NCI-H774 (cell line): ENCODE measurements at regions not wholly inside any gene's neighbourhood (a gene's known extent, or its start where the extent isn't known, plus 50 kb on each side); places are given as distances from the start of the nearest gene placed in this dataset.

Source experiments
- DNase-seq: peaks from one replicate; lab custom pipeline; 2025; lab: John Stamatoyannopoulos, UW

DNA sequence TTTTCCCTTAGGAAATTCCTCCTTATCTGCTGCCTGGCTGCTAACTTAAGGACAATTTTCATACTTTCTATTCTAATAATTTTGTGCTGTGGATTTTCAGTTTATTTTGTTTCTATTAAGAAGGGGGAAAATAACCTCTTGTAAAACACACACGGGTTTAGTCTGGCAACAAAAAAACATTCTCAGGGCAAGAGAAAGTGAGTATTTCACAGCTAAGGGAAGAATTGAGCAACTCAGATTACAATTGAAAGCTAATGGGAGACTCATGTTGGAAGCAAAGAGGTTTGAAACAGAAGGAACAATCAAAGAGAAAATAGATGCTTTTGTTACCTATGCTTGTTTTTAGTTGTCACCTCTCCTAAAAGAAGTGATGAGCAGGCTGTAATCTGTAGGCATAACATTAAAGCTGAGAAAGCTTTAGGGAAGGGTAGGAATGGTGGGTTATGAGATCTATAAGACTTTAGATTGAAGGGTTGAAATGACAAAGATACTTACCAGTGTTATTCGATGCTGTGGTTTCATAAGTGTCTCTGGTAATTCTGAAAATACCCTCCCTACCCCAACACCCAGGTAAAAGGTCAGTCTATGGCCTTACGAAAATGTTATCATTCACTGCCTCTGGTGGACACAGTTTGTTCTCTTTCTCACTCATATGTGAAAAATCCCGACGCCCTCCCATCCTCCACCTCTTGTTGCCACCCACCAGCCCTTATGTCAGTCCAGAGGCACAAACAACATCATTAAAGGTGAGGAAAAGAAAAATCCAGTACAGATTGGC, 510.9 kb downstream of the TXNL1 start:
- no peak for DNase-seq

DNA sequence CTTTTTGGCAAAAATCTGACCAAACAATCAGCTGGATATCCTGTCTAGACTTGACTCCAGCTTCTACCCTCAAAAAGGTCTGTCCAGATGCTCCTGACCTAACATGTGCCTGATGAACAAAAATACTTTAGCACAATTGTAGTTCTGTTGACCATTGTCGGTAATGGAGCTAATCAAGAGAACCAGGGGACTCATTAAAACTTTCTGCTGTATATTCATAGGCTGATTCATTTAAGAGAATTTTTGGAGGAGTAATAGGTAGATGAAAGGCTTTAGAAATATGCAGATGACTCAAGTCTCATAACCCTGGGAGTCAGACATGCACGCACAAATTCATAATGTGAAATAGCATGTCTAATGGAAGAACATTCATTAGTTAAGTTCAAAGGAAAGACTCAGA, 514.2 kb downstream of the TXNL1 start:
- no peak for DNase-seq

DNA sequence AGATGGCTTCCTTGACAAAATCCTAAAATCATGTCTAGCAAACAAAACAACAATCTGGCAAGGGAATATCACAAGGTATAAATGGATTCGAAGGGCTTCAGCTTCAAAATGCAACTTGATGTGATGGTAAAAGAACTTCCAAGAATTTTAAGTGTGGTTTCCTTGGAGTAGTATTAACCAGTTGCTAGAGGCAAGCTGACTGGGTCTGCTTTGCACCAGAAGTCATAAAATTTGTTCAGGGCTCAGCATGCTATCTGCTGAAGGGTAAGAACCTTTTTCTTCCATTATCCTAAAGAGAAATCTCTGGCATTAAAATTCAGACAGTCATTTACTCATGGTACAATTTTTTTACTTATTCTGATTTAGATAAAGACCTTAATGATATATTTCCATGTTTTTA, 516.7 kb downstream of the TXNL1 start:
- no peak for DNase-seq

DNA sequence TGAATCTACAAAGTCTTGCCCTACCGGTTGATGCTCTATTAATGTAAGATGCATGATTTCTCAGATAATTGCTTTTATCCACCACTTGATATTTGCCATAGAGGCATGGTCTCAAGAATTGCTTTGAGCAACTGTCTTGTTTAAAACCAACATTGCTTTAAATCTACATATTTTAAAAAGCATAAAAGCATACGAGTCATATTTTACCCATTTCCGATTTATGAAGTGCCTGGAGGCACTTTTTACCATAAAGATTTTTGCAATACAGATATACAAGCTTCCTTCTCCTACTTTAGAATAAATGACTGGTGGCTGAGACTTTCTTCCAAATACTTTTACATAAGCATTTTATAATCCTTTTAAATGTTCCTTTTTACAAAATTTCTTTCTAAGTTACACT, 517.6 kb downstream of the TXNL1 start:
- DNase-seq, result no peak

DNA sequence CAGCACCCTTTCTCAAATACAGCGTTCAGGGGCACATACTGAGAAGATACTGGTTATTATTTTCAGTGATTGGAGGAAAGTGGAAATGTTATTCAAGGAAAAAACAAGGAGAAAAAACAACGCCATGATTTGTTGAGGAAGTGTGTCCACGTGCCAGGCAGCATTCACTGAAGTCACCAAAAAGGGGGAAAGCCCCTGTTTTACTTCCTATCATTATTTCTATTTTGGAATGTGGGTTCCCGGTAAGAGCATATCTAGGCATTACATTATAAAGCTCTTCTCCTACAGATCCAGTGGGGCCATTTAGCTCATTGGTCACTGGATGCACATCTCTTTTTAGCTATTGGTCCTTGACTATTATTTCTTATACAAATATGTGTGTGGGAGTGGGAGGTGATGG, 518.7 kb downstream of the TXNL1 start:
- DNase-seq, result no peak

DNA sequence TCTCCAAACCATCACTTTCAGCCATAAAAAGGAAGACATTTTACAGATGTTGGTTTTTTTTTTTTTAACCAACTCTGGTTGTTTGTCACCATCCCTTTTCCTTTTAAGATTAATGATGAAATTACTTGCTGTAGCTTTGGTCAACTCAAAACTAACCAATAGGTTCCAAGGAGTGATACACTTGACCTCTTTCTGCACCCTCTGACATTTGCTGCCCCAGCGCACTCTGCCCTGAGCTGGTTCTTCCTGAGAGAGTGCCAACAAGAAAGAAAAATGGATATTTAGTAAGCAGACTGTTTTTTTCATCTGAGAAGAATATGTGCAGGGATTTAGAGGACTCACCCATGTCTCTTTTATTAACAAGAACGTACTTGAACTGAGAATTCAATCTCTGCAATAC, 520.0 kb downstream of the TXNL1 start:
- no peak for DNase-seq

DNA sequence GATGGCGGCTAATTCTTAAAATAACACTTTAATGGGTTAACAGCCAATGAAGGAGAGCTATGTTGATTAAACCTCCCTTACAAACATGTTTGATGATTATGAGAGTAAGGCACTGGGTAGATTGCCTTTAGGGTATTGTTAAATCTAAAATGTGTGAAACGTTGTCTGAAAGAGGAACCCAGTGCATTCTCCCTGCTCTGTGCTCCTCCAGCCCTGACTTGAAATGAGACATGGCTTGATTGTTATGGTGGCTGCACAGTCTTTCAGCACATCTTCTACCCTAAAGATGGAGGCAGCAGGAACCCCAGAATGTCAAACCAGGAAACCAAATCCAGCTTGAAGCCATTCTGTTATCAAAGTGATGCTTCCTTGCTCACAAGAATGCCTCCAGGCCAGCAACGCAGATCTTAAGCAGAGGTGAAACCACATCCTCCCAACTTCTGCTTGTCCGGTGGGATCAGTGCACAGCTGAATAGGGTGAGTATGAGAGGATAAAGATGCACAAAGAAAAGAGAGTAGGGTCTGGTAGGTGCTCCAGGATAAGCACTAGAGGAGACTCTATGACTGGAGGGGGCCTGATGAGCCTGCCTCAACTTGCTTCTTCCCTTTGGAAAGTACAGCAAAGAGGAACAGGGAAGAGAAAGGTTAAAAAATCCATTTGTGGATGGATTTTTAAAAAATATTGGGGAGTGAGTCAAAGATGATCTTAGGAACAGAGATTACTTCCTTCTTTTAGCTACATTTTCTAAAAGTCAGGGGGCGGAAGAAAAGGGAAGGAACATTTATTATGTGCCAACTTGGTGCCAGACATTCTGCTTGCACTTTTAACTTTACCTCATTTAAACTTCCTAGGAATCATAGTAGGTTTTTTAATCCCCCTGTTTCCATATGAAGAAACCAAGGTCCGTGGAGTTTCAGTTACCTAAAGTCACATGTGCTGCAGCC, 523.0 kb downstream of the TXNL1 start:
- DNase-seq, result no peak

DNA sequence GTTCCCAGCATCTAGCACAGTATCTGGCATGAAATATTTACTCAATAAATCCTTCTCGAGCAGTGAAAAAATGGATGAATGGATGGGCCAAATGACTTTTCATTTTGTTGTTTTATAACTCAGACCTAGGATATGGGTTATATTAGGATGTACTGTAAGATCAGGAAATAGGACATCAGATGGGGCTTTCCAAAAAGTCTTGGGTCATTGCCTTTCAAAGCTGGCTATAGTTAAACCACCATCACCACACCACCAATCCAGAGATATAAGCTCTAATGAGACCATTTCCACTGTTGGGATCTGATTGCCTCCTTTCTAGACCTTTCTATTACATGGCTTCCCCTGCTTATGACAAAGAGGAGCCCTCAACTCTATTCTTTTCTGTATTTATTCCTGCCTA, 525.0 kb upstream of the TCF4 start:
- DNase-seq, result no peak

DNA sequence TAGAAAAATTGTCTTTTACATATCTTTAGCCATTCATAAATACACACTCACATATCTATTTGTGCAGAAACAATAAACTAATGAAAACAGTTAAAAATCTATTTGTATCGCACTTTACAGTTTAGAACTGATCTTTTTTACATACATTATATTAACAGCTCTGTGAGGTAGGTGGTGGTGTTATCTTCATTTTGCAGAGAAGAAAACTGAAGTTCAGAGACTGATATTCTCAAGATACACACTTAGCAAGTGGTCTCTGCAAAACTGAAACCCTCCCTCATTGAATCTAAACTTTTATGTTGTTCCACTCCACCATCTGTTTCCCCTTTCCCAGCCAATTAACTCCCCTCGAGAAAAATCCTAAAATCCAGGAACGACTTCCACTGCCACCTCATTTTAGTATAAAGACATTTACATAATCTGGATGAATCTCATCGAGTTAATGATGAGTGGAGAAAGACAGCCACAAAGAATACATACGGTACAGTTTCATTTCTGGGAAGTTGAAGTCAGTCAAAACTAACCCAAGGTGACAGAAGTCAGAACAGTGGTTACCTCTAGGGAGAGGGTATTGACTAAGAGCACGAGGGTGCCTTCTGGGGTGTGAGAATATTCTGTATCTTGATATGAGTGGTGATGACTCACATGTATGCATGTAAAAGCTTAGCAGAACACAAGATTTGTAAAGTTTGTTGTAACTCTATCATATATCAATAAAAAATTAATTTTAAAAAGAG, 524.2 kb upstream of the TCF4 start:
- DNase-seq, result no peak

DNA sequence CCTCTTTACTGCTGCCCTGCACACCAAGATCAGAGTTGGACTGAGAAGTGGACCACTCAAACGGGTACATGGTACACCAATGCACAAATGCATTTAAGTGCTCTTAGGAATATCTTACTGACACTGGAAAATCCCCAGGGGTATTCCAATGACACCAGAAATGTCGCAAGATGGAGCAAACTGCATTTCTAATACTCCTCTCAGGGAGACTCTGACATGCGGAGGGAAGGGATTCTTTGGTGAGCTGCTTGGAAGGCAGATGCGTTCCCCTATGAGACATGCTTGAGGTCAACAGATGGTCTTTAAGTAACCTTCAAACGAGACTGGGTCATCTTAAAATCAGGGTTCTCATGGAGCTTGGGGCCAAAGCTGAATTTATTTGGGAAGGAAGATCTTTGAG, 521.8 kb upstream of the TCF4 start:
- no peak for DNase-seq

DNA sequence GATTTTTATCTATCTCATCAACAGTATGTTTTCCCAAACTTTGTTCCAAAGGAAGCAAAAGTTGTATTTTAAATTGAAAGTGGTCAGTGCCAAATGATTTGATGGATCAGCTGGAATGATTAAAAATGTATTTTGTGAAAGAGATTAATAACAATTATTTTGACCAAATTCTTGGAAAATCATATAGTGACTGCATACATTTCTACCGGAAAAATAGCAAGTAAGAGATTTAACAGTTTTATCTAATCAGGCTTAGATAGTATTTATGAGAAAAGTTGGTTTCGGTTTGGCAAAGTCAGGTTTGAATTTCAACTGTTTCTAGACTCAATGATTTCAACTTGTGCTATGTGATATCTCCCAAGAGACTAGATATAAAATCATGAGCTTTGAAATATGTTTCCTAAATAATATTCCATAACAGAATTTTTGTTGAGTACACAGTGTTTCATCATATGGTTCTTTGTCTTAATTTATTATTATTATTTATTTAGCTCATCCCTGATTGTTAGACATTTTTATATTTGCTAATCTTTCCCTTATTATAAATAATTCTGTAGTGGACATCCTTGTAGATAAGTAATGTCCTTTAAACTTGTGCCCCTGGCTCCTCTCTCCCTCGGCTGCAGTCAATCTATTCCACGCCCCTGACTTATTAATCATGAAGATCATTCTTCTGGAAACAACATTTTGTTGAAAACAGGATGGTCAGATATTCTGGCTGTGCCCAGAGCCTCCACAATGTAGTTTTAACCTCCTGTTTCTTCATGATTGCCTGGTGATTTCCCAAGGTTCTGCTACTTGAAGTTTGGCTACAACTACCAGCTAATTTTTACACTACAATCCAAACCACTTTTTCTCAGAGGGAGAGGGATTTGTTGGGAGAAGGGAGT, 520.7 kb upstream of the TCF4 start:
- no peak for DNase-seq

DNA sequence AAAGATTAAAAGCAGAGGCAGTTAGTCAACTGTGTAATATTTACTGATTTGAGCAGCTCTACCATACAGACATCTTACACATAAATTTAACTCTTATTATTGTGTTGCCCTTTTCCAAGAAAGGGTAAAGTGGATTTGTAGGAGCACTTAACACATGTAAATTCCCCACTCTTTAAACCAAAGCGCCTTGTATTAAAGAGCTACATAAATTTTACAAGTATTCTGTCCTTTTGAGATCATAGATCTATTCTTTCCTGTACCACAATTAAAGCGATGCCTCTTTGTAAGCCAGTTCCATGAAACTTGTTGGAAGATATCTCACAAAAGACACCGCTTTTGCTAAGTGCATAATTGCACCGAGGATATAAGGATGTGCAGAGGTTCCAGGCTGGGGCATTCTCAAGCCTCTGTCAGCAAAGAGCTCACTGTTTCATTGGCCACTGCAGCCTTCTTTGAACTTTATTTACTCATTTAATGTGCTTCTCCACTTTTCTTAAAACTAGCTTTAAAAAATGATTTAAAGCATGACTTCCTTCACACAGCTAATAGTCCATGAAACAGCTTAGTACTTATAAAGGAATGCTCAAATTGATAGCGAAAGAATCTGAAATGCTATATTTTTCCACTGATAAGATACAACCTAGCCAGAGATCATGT, 520.0 kb upstream of the TCF4 start:
- no peak for DNase-seq

DNA sequence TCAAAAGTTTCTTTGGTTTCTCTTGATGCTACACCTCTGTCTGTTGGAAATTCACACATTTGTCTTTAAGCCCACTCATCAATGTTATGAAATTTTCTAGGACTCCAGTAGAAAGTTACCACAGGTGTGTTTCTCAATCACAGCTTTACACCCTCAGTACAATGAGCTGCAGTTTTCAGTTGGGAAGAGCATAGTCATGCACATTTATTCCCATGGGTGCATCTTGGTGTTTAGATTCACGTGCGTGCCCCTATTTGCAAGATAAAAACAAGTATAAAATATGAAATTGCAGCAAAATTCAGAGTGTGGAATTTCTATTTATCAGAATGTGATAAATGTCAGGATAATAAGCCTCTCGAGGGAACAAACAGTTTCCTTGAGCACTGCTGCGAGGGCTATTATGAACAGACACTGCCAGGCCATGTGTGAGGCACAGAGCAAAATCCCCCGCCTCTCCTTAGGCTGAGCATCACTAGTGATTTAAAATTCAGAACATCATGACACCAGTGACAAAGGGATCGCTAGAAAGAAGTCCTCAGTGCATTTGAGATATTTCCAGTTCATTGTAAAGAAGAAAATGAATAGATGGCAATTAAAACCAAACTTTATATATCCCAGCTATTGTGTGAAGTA, 512.2 kb upstream of the TCF4 start:
- no peak for DNase-seq

DNA sequence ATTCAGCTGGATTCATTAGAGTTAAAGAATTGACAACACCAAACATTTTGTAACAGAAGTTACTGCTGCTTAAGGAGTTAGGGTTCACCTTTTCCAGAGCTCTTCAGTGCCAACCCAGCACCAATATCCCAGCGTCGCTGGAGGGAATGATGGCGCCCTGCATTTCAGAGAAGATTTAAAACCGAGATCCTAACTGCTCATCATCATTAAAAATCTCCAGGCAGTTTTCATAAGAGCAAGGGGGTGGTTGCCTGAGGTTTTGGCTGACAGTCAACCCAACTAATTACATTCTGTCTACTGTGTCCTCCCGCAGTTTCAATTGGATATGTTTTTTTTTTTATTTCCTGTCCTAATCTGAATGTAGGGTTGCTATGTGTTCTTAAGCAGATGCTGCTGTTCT, 509.6 kb upstream of the TCF4 start:
- DNase-seq, result no peak

DNA sequence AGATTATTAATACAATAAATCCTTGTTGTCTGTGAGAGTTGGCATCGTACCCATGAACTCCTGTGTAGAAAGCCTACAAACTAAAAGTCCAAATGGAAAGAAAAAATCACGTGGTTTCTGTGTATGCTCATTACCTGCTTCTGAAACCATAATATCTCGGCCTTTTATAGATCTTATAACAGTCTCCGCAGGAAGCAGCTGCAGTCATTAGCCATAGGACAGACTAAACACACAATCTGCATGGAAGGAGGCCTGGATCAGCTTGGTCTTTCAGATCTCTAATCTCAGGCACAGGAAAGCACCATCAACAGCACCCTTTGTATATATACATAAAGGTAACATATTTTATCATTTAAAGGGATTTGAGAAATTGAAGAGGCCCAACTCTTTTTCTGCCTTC, 508.9 kb upstream of the TCF4 start:
- DNase-seq, result no peak

DNA sequence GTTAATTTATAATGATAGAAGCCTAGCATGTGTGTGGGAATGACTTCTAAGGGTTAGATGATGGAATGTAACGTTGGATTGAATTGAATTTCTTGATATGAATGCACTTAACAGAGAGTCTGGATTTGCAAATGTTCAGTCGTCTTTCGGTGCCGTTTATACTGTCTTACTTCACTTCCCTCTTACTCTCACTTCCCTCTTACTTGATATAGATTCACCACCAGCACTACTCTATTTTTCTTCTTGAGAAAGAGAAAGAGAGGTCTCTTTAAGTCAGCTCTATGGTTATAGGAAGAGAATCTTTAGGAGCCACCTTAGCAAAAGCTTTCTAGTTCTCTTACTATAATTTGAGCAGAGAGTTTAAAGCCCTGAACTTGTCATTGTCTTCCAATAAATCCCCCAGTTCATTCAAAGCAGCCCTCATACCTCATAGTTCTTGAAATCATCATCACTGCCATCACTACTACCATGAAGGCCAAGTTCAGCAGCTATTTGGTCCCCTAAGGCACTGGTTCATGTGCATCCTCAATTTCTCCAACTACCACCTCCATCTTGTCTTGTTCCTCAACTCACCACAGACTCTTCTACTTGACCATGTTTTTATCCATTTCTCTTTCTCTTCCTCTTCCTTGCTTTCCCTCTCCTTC, 501.7 kb upstream of the TCF4 start:
- DNase-seq, result no peak

DNA sequence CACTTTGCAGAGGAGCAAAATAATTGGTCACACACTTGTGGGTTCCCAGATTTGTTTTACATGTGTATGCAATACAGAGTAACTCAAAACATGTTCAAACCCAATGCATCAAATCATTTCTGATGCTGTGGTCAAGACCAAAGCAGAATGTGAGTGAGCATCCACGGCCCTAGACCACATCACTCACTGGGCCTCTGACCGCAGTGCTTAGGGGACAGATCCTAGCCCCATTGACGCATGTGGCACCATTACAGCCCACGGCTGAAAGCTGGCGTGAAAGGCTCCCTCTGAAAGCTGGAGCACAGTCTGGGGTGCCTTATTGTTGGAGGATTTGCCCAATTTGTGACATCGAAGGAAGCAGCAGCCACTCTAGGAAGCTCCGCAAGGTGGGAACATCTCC, 498.8 kb upstream of the TCF4 start:
- no peak for DNase-seq

DNA sequence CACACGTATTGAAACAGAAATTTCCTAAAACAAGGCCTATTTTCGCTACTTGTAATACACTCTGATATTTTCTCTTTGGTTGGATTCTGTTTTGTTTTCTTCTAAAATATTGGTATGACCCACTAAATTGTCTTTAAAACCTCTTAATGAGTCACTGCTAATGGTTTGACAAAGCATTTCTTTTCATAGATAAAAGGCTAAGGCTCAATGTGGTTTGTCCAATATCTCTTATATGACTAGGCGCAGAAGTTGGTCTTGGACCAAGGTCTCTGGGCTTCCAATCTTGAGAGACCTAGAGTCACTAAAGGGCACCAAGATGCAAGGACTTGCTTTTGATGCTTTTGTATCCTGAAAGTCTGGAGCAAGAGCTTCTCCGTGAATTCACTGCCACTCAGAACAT, 498.2 kb upstream of the TCF4 start:
- no peak for DNase-seq

DNA sequence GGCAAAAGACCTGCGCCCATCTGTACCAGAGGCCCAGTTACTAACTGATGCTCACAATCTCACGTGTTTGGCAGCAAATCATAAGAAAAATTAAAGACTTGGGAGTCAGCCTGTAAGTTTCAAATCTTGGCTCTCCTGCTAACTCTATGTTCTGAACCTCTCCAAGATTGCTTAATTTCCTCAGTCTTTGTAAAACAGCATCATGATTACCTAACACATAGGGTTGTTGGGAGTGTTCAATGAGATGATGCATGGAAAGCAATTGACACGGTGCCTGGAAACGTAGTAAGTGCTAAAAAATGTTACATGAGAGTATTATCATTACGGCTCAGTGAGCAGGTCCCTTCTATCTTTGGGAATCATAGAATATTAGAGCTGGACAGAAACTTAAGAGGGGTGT, 497.6 kb upstream of the TCF4 start:
- DNase-seq, result no peak
